Skin epidermis (tissue), 12 donors: ENCODE measurements at regions not wholly inside any gene's neighbourhood (a gene's known extent, or its start where the extent isn't known, plus 50 kb on each side); places are given as distances from the start of the nearest gene placed in this dataset.
"Not testable (repeated sequence)": the region's sequence is repeated elsewhere in the genome, so short reads cannot be mapped to it uniquely, and the experiment has no call there.

Experiments
- H3K27ac ChIP-seq, 21 experiments: fragments of 200-600 bp; sonication (generic) in 11 of 21; one replicate each; pipeline ENCODE4 v1.5.0; 2020; ENCODE audit warnings: mild to moderate bottlenecking in 3 of 21, inconsistent platforms in 2 of 21, moderate library complexity in 2 of 21
- H3K4me3 ChIP-seq, 7 experiments: fragments of 200-600 bp; sonication (generic) in 2 of 7; one replicate each; pipeline ENCODE4 v1.5.0; 2020; ENCODE audit warnings: inconsistent platforms in 2 of 7, mild to moderate bottlenecking in 2 of 7, moderate library complexity in 1 of 7

- no peak overlapping the region for H3K27ac ChIP-seq
- H3K4me3 ChIP-seq: no peak overlapping the region
Observed at GRCh38 chr16:48817032-48817431, 207.1 kb upstream of the N4BP1 start.

- Histone ChIP-seq H3K27ac (no peak overlapping the region), H3K4me3 (no peak overlapping the region)
Observed at GRCh38 chr16:48816393-48816792, 206.4 kb upstream of the N4BP1 start.

DNA sequence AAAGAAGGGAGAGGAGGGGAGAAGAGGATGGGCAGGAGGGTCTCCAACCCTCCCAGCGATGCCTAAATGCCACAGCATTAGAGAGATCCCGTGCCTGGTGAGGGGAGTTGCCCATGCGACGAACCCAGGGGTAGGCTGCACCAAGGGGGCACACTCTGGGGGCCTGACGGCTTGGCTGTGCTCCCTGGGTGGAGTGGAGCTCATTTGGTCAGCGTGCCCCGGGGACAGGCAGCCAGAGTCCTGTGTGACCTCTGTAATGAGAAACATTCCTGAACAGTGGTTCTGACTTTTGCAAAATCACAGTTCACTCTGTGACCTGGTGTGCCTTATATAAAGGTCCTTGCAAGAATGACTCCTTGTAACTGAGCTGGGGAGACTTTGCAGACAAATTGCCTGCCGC is 205.0 kb upstream of the N4BP1 start:
- no peak overlapping the region for H3K4me3 ChIP-seq
- H3K27ac ChIP-seq: no peak overlapping the region

DNA sequence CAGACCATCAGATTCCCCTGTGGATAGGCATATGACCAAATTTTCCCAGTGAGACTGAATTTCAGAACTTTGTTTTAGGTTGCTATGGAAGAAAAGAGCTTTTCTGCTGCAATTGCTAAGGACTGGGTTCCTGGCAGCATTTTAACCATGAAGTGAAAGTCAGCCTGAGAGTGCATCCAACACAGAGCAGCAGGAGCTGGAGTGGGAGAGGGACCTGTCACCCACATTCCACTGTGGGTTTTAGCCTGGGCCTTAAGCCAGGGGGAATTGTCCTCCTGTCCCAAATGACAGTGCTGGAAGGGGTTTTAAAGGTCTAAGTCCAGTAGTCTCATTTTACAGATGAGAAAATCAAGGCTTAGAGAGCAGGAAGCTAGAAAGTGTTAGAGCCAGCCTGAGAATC is 203.5 kb upstream of the N4BP1 start:
- H3K27ac ChIP-seq: no peak overlapping the region

DNA sequence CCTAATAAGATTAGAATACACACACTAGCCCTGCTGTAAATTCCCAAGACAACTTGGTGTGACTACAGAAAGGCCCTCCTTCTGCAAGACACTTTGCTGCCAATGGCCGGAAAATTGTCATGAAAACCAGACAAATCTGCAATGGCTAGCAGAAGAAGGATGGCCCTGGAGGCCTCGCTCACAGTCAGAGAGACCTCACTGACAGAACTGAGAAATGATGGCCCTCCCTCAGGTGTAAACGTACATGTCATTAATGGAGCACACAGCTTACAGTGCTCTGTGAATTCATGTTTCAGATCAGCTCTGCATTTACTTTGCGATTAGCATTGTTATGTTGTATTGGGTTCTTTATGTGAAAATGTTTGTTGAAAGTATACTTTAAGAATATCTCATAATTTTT is 202.9 kb upstream of the N4BP1 start:
- Histone ChIP-seq H3K4me3 (no peak overlapping the region), H3K27ac (no peak overlapping the region)

More for the DNA sequence above, 203.5 kb upstream of the N4BP1 start:
- H3K4me3 ChIP-seq: no peak overlapping the region

DNA sequence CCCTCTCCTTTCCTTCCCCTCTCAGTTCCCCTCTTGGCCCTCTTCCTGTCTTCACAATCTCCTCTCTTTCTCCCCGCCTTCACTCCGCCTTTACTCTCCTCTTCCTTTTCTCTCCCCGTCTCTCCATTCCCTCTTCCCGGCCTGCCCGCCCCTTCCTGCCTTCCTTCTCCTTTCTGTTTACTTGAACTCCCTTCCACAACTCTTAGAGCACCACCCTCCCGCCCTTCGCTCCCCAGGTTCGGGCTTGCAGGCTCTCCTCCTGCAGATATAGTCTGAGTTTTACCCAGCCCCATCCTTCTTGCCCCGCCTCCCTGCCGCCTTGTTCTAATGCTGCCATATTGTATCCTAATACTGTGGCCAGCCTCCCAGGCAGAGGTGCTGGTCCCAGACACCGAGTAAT is 201.5 kb upstream of the N4BP1 start:
- H3K27ac ChIP-seq: no peak overlapping the region
- no peak overlapping the region for H3K4me3 ChIP-seq

- peak overlapping the region in 1 of 7 experiments; percentile 1 for H3K4me3 ChIP-seq
- no peak overlapping the region for H3K27ac ChIP-seq
Observed at GRCh38 chr16:48810803-48811453, 200.9 kb upstream of the N4BP1 start.

DNA sequence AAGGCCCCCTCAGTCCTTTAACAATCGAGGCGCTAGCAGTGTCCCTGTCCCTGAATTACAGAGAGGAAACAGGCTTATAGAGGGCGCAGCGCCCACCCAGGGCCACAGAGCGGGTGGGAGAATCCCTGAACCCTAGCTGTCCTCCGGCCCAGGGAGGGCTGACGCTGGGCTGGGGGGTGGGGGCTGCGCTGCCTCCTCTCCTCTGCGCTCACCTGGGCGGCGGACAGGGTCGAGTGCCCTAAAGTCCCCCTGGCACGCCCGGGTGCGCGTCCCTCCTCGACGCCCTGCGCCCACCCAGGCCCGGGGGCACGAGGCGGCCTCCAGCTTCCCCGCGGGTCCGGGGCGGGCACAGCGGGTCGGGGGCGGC is 200.4 kb upstream of the N4BP1 start:
- Histone ChIP-seq H3K4me3 (no peak overlapping the region), H3K27ac (no peak overlapping the region)

GRCh38 chr16:48790151-48790550 is 180.2 kb upstream of the N4BP1 start:
- Histone ChIP-seq H3K27ac (no peak overlapping the region), H3K4me3 (no peak overlapping the region)

GRCh38 chr16:48788475-48788874 is 178.5 kb upstream of the N4BP1 start:
- H3K27ac ChIP-seq: no peak overlapping the region
- no peak overlapping the region for H3K4me3 ChIP-seq

GRCh38 chr16:48745541-48745940 is 135.6 kb upstream of the N4BP1 start:
- Histone ChIP-seq H3K4me3 (no peak overlapping the region), H3K27ac (no peak overlapping the region)

- no peak overlapping the region for H3K27ac ChIP-seq
Observed at GRCh38 chr16:48740964-48741363, 131.0 kb upstream of the N4BP1 start.

GRCh38 chr16:48734220-48734619 is 124.2 kb upstream of the N4BP1 start:
- Histone ChIP-seq H3K27ac (no peak overlapping the region), H3K4me3 (no peak overlapping the region)

More at GRCh38 chr16:48740964-48741363, 131.0 kb upstream of the N4BP1 start:
- no peak overlapping the region for H3K4me3 ChIP-seq

DNA sequence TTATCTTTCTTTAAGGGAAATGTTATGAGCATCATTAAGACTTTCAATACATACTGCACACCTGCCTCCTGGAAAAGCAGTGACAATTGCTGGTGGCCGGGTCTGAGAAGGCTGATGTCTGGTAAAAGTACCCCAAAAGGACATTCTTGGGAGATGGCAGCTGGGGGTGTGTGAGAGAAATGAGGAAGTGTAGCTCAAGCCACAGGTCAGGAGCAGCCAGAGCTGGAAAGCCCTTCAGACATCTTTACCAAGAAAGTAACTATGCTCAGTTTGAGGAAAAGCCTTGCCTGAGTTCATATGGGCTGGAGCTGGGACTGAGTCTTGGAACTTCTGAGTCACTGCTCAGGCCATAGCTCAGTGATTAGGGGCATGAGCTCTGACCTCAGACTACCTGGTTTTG is 94.7 kb upstream of the N4BP1 start:
- Histone ChIP-seq H3K27ac (no peak overlapping the region), H3K4me3 (no peak overlapping the region)

GRCh38 chr16:48687421-48688038 is 77.5 kb upstream of the N4BP1 start:
- no peak overlapping the region for H3K27ac ChIP-seq
- no peak overlapping the region for H3K4me3 ChIP-seq

DNA sequence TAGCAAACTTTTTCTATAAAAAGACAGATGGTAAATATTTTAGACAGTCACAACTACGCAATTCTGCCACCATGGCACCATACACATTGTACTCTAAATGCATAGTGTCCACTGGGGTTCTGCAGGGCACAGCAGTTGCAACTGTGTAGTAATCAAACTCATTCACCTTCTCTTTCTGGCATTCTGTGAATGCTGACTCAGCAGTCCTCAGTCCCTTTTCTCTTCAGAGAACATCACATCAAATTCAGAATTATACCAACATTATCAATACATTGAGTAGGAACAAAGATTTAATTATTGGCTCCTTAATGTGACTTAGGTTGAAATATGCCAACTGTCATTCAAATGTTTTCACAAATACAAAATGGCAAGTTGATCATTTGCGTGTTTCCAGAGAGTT is 74.2 kb upstream of the N4BP1 start:
- Histone ChIP-seq H3K27ac (no peak overlapping the region), H3K4me3 (no peak overlapping the region)

GRCh38 chr16:48682971-48683370 is 73.0 kb upstream of the N4BP1 start:
- no peak overlapping the region for H3K27ac ChIP-seq

GRCh38 chr16:48681520-48681919 is 71.5 kb upstream of the N4BP1 start:
- Histone ChIP-seq H3K4me3 (no peak overlapping the region), H3K27ac (no peak overlapping the region)

More at GRCh38 chr16:48682971-48683370, 73.0 kb upstream of the N4BP1 start:
- H3K4me3 ChIP-seq: no peak overlapping the region

DNA sequence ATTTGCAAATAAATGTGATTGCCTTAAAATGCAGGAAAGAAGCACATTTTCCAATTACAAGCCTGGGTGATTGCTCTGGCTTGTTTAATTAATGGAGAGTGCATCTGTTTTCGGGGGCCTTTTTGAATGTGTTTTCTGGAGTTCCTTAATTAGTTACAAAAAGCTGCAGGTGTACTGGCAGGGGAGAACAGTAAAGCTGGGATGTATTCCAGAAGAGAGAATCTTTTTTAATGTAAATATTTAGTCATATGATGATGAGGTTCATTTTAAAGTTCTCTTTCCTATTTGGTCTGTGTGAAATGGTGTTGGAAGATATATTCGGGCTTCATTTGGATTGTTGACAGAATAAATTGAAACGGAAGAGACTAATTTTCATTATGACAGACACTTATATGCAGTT is 70.9 kb upstream of the N4BP1 start:
- no peak overlapping the region for H3K27ac ChIP-seq

DNA sequence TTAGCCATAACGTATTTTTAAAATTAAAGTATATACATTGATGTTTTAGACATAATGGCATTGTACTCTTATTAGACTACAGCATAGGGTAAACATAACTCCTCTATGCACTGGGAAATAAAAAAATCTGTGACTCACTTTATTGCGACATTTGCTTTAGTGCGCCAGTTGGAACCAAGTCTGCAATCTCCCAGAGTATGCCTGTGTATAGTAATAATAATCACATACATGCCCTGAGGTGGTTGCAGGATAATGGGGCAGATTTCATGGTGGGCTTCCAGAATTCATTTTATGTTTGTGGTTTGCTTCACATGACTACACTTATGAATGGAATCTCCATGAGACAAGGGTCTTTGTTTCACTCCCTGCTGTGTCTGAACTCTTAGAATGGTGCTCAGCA is 66.9 kb upstream of the N4BP1 start:
- H3K27ac ChIP-seq: no peak overlapping the region
- no peak overlapping the region for H3K4me3 ChIP-seq

More for the DNA sequence above, 70.9 kb upstream of the N4BP1 start:
- H3K4me3 ChIP-seq: no peak overlapping the region

DNA sequence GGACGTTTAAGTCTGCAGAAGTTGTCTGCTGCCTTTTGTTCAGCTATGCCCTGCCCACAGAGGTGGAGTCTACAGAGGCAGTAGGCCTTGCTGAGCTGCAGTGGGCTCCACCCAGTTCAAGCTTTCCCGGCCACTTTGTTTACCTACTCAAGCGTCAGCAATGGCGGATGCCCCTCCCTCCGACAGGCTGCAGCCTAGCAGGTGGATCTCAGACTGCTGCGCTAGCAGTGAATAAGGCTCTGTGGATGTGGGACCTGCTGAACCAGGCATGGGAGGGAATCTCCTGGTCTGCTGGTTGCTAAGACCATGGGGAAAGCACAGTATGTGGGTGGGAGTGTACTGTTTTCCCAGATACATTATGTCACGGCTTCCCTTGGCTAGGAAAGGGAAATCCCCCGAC is 58.2 kb upstream of the N4BP1 start:
- not testable (repeated sequence) for H3K27ac ChIP-seq, H3K4me3 ChIP-seq

DNA sequence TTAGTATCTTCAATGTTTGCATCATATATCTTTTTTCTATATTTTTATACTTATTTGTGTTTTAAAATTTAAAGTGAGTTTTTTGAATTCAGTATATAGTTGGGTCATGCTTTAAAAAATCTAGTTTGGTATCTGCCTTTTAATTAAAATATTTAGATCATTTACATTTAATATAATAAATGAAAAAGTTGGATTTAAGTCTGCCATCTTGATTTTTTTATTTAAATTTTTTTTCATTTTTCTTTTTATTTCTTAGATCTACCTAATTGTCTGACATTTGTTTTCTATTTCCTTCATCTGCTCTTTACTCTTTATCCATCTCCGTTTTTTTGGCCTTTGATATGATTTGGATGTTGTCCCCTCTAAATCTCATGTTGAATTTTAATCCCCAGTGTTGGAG is 50.0 kb upstream of the N4BP1 start:
- Histone ChIP-seq H3K27ac (no peak overlapping the region), H3K4me3 (no peak overlapping the region)
